ENCODE measurements at regions not wholly inside any gene's neighbourhood (a gene's known extent, or its start where the extent isn't known, plus 50 kb on each side); places are given as distances from the start of the nearest gene placed in this dataset.

DNA sequence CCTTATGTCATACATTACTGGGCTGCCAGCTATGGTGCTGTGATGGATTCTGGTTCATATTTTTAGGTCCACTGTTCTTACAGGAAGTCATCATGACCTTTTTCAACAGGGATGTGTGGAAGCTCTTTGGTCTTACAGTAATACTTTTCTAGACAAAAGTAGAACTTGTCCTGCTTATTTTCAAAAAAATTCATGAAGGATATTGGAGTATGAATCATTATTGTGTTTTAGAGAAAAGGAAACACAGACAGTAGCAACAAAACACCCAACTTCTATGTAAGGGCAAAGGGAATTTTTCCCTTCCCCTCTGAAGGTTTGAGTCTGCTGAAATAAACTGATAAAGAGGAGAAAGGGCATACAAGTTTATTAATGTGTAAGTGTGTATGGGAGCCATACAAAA, 54.7 kb upstream of the FAM9C start:
- Histone ChIP-seq H3K27me3 (ENCODE audit: control insufficient read depth in 4 of 4, insufficient read depth in 4 of 4, low read length in 3 of 4) (no peaks in the 10 kb centered on the region), H3K9me3 (ENCODE audit: control insufficient read depth in 4 of 4, low read length in 3 of 4) (no peaks in the 10 kb centered on the region), H3K4me3 (ENCODE audit: low read depth in 1 of 3, low read length in 3 of 3) (no peak overlapping the region), H3K9ac (ENCODE audit: low read depth in 1 of 2, low read length in 2 of 2) (no peak overlapping the region), H3K36me3 (ENCODE audit: control insufficient read depth in 4 of 4, insufficient read depth in 3 of 4, low read depth in 1 of 4, low read length in 3 of 4) (no peaks in the 10 kb centered on the region), H3K27ac (ENCODE audit: low read depth in 1 of 2, low read length in 2 of 2) (no peak overlapping the region), H3K4me1 (ENCODE audit: control insufficient read depth in 4 of 4, insufficient read depth in 4 of 4, low read length in 3 of 4) (peaks cover 2 to 27% (median 23%) of the 10 kb centered on the region in 4 donors)
- no peak for DNase-seq (ENCODE audit: low spot score)
- TF ChIP-seq HNF4G (IDR thresholded peaks at IDR 0.05): no peak
- no peak for TF ChIP-seq ZBTB33 (IDR thresholded peaks at IDR 0.05)
- no peak for TF ChIP-seq GABPA (IDR thresholded peaks at IDR 0.05 in 1 of 2, conservative IDR thresholded peaks at IDR 0.05 in 1 of 2)
- no peak for TF ChIP-seq JUND (IDR thresholded peaks at IDR 0.05)
- no peak for TF ChIP-seq RXRA (IDR thresholded peaks at IDR 0.05)
- TF ChIP-seq FOXA2 (IDR thresholded peaks at IDR 0.05): no peak
- TF ChIP-seq HNF4A (conservative IDR thresholded peaks at IDR 0.05): no peak
- no peak for TF ChIP-seq SP1 (IDR thresholded peaks at IDR 0.05)
- TF ChIP-seq FOXA1 (IDR thresholded peaks at IDR 0.05): no peak
- no peak for TF ChIP-seq NR2F2 (IDR thresholded peaks at IDR 0.05)
- no peak for TF ChIP-seq RAD21 (IDR thresholded peaks at IDR 0.05)
- TF ChIP-seq, protein P1, sequence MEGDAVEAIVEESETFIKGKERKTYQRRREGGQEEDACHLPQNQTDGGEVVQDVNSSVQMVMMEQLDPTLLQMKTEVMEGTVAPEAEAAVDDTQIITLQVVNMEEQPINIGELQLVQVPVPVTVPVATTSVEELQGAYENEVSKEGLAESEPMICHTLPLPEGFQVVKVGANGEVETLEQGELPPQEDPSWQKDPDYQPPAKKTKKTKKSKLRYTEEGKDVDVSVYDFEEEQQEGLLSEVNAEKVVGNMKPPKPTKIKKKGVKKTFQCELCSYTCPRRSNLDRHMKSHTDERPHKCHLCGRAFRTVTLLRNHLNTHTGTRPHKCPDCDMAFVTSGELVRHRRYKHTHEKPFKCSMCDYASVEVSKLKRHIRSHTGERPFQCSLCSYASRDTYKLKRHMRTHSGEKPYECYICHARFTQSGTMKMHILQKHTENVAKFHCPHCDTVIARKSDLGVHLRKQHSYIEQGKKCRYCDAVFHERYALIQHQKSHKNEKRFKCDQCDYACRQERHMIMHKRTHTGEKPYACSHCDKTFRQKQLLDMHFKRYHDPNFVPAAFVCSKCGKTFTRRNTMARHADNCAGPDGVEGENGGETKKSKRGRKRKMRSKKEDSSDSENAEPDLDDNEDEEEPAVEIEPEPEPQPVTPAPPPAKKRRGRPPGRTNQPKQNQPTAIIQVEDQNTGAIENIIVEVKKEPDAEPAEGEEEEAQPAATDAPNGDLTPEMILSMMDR (IDR thresholded peaks at IDR 0.05; ENCODE audit: low read depth, low read length, missing input control): no peak

DNA sequence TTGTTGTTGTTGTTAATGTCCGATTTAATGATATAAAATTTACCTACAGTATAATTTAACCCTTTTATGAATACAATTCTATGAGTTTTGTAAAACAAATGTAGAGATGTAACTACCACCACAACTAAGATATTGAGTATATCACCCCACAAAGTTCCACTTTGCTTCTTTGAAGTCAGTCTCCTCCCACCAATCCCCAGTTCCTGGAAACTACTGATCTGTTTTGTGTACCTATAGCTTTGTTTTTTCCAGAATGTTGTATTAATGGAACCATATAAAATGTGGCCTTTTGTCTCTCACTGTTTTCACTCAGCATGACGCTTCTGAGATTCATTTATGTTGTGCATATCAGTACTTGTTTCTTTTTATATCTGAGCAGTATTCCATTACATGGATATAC, 52.3 kb upstream of the FAM9C start:
- no peak overlapping the region for H3K9ac ChIP-seq (ENCODE audit: low read depth in 1 of 2, low read length in 2 of 2)
- no peaks in the 10 kb centered on the region for H3K9me3 ChIP-seq (ENCODE audit: control insufficient read depth in 4 of 4, low read length in 3 of 4)
- TF ChIP-seq, protein P2, sequence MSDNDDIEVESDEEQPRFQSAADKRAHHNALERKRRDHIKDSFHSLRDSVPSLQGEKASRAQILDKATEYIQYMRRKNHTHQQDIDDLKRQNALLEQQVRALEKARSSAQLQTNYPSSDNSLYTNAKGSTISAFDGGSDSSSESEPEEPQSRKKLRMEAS (IDR thresholded peaks at IDR 0.05): no peak
- TF ChIP-seq HNF4A (conservative IDR thresholded peaks at IDR 0.05) (no peak), EGR1 (IDR thresholded peaks at IDR 0.05; ENCODE audit: low read depth in 2 of 2) (no peak), RAD21 (IDR thresholded peaks at IDR 0.05) (no peak), FOXA2 (IDR thresholded peaks at IDR 0.05) (no peak), HNF4G (IDR thresholded peaks at IDR 0.05) (no peak), ATF3 (IDR thresholded peaks at IDR 0.05) (no peak), NR2F2 (IDR thresholded peaks at IDR 0.05) (no peak), TAF1 (conservative IDR thresholded peaks at IDR 0.05) (no peak), GABPA (IDR thresholded peaks at IDR 0.05 in 1 of 2, conservative IDR thresholded peaks at IDR 0.05 in 1 of 2) (no peak), RXRA (IDR thresholded peaks at IDR 0.05) (no peak), SP1 (IDR thresholded peaks at IDR 0.05) (no peak), ZBTB33 (IDR thresholded peaks at IDR 0.05) (no peak), YY1 (IDR thresholded peaks at IDR 0.05) (no peak)
- TF ChIP-seq, protein P3, sequence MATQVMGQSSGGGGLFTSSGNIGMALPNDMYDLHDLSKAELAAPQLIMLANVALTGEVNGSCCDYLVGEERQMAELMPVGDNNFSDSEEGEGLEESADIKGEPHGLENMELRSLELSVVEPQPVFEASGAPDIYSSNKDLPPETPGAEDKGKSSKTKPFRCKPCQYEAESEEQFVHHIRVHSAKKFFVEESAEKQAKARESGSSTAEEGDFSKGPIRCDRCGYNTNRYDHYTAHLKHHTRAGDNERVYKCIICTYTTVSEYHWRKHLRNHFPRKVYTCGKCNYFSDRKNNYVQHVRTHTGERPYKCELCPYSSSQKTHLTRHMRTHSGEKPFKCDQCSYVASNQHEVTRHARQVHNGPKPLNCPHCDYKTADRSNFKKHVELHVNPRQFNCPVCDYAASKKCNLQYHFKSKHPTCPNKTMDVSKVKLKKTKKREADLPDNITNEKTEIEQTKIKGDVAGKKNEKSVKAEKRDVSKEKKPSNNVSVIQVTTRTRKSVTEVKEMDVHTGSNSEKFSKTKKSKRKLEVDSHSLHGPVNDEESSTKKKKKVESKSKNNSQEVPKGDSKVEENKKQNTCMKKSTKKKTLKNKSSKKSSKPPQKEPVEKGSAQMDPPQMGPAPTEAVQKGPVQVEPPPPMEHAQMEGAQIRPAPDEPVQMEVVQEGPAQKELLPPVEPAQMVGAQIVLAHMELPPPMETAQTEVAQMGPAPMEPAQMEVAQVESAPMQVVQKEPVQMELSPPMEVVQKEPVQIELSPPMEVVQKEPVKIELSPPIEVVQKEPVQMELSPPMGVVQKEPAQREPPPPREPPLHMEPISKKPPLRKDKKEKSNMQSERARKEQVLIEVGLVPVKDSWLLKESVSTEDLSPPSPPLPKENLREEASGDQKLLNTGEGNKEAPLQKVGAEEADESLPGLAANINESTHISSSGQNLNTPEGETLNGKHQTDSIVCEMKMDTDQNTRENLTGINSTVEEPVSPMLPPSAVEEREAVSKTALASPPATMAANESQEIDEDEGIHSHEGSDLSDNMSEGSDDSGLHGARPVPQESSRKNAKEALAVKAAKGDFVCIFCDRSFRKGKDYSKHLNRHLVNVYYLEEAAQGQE (IDR thresholded peaks at IDR 0.05): no peak
- TF ChIP-seq, protein P1 (IDR thresholded peaks at IDR 0.05; ENCODE audit: low read depth, low read length, missing input control): no peak
- WGBS: 91% methylated on average over 2 of the region's 2 CpGs
- no peak for DNase-seq (ENCODE audit: low spot score)
- no peaks in the 10 kb centered on the region for H3K27me3 ChIP-seq (ENCODE audit: control insufficient read depth in 4 of 4, insufficient read depth in 4 of 4, low read length in 3 of 4)
- H3K4me3 ChIP-seq (ENCODE audit: low read depth in 1 of 3, low read length in 3 of 3): no peak overlapping the region
- no peaks in the 10 kb centered on the region for H3K36me3 ChIP-seq (ENCODE audit: control insufficient read depth in 4 of 4, insufficient read depth in 3 of 4, low read depth in 1 of 4, low read length in 3 of 4)
- H3K27ac ChIP-seq (ENCODE audit: low read depth in 1 of 2, low read length in 2 of 2): no peak overlapping the region
- peaks cover 2 to 20% (median 19%) of the 10 kb centered on the region in 4 donors for H3K4me1 ChIP-seq (ENCODE audit: control insufficient read depth in 4 of 4, insufficient read depth in 4 of 4, low read length in 3 of 4)

Measured in liver (tissue), 8 donors.